Amniotic stem cell (primary cell): ENCODE measurements at regions not wholly inside any gene's neighbourhood (a gene's known extent, or its start where the extent isn't known, plus 50 kb on each side); places are given as distances from the start of the nearest gene placed in this dataset.

Experiments used
- DNase-seq: peaks from one replicate; lab custom pipeline; 2025; lab: John Stamatoyannopoulos, UW

GRCh38 chr15:46646490-46646889, 1011.7 kb downstream of the SQOR start:
- no peak for DNase-seq

GRCh38 chr15:46647046-46647445, 1012.2 kb downstream of the SQOR start:
- DNase-seq, result no peak

DNA sequence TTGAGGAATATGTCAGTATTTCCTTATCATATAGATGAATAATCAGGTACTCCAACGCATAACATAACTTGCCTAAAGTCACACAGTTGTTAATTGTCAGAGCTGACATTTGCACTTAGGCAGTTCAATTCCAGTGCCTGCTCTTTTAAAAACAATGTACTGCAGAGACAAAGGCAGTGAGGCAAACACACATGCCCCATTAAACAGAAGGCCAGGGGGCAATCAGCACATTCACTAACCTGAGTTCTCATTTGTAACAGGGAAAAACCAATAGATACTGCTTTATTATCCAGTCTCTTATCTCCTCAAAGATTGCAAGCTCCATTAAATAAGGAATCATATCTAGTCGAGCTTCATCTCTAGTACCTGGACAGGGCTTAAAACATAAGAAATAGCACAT, 1017.4 kb downstream of the SQOR start:
- DNase-seq, result no peak

DNA sequence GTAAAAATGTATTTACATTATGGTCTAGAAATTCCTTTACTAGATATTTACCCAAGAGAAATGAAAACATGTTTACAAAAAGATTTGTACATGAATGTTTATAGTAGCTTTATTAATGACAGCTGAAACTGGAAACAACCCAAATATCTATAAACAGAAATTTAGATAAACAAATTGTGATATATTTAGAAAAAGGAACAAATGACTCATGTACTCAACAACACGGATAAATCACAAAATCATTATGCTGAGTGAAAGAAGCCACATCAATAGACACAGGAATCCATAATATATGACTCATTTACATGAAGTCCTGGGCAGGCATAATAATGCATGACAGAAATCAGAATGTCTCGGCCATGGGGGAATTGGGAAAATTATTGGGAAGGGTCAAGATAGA, 1020.2 kb downstream of the SQOR start:
- DNase-seq, result no peak

DNA sequence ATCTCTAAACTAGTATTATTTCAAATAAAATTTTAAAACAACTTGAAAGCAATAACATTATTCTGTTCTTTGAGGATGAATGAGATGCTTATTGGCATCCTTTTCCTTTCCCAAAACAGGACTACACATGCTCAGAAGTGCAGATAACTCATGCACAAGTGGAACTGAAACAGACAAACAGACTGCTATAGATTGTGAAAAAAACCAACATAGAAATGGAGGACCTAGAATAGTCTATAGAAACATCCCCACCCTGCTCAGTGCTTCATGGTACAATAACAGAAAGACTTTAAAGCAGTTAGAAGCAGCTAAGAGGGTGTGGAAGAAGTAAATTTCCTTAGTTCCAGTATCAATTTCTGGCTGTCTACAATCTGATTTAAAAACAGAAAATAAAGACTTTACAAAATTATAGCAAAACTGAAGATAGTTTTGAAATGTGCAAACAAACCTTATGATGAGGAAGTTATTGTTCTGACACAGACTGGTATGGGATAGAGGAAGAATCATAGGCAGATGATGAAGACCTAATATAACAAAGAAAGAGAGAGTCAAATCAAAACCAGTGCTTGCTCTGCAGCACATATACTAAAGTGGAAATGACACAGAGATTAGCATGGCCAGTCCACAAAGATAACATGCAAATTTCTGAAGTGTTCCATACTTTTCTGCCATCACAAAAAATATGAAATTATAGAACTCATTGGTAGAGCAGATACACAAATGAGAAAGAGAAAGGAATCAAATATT, 1025.4 kb downstream of the SQOR start:
- no peak for DNase-seq

DNA sequence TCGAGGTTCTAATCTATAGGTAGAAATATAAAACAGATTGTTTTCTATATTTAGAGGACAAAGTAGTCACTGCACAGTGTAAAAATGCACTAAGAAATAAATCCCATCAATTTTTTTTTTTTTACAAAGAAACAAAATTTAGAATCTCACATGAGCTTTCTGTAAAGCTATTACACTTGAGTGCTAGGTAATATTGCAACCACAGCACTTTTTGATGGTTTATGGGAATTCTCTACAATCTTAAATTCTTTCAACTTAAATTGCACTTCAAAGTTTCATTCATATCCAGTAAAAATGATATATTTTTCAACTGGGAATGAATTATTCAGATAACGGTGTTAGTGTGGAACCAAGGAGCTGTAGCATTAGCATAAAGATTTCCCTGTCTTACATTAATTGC, 1035.4 kb downstream of the SQOR start:
- no peak for DNase-seq

DNA sequence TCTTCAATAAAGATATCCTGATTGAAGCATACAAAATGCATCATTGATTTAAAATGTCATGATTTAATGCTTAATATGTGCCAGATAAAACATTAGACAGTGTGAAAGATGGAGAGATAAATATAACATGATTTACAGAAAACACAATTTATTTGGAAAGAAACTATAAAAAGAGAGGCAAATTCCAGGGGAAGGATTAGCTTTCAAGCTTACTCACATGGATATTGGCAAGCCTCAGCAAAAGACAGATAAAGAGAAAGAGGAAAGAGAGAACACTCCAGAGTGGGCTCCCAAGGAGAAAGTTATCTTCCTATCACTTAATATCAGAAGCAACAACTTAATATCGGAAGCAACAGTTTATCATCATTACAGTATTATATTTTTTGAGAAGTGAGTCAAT, 1036.5 kb downstream of the SQOR start:
- DNase-seq, result no peak

DNA sequence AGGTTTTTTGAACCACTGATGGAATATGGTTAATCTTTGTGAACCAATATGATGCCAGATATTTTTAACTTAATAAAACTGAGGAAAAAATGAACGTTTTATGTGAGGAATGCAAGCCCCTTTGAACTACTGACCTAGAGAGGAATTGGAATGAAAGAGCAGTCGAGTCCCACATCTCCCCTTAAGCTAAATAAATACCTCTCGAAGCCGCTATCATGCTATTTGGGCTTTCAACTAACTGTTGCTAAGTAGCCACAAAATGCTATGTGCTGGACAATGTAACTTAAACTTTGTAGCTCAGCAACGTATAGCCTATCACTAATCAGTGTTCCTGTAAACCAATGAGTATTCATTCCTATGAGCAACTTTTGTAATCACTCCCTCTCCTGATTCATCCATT, 1037.2 kb downstream of the SQOR start:
- no peak for DNase-seq

GRCh38 chr15:46676233-46677206, 1040.8 kb upstream of the SEMA6D start:
- no peak for DNase-seq

DNA sequence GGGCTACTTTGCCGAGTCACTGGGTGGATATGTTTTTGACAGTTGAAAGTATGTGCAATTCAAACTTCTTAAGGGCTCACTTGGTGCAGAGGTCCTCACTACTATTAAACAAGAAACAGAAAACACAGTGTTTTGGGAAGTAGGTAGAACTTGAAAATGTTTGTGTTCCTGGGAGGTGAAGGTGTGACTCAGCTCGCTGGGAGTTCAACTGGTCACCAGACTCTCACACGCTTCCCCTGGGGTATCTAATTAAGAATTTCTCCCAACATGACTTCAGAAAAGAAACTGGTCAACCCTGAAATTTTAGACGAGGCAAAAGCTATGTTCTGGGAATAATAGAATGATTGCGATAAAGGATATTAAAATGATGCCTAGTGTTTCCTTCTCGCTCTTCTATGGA, 1039.8 kb upstream of the SEMA6D start:
- DNase-seq, result no peak

DNA sequence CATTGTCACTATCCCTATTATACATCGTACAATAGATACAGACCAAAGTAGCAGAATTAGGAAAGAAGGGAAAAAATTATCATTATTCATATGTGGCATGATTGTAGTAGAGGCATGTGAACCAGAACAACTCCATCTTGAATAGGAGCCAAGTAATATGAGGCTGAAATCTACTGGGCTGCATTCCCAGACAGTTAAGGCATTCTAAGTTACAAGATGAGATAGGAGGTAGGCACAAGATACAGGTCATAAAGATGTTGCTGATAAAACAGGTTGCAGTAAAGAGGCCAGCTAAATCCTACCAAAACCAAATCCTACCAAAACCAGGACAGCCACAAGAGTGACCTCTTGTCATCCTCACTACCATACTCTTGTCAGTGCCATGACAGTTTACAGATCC, 1035.4 kb upstream of the SEMA6D start:
- DNase-seq, result no peak

GRCh38 chr15:46682969-46683791, 1034.1 kb upstream of the SEMA6D start:
- no peak for DNase-seq

DNA sequence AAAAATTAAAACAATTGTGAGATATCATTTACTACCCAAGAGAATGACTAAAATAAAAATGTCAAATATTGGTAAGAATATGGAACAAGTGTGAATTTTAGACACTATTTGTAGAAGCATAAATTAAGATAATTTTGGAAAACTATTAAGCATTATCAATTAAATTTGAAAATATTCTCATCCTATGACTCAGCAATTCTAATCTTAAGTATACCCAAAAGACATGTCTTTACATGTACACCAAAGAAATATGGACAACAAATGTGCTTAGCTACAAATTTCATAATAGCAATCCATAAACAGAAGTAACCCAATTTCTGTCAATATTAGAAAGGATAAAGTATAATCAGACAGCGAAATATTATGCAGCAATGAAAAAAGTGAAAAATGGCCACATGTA, 1032.2 kb upstream of the SEMA6D start:
- DNase-seq, result no peak

- no peak for DNase-seq
Measured at GRCh38 chr15:46685681-46686080, 1031.6 kb upstream of the SEMA6D start.

GRCh38 chr15:46696281-46696680, 1021.0 kb upstream of the SEMA6D start:
- no peak for DNase-seq

- DNase-seq, result no peak
Measured at GRCh38 chr15:46701346-46701745, 1016.0 kb upstream of the SEMA6D start.

GRCh38 chr15:46701896-46702295, 1015.4 kb upstream of the SEMA6D start:
- DNase-seq, result no peak

- DNase-seq, result no peak
Measured at GRCh38 chr15:46703020-46703861, 1014.1 kb upstream of the SEMA6D start.

DNA sequence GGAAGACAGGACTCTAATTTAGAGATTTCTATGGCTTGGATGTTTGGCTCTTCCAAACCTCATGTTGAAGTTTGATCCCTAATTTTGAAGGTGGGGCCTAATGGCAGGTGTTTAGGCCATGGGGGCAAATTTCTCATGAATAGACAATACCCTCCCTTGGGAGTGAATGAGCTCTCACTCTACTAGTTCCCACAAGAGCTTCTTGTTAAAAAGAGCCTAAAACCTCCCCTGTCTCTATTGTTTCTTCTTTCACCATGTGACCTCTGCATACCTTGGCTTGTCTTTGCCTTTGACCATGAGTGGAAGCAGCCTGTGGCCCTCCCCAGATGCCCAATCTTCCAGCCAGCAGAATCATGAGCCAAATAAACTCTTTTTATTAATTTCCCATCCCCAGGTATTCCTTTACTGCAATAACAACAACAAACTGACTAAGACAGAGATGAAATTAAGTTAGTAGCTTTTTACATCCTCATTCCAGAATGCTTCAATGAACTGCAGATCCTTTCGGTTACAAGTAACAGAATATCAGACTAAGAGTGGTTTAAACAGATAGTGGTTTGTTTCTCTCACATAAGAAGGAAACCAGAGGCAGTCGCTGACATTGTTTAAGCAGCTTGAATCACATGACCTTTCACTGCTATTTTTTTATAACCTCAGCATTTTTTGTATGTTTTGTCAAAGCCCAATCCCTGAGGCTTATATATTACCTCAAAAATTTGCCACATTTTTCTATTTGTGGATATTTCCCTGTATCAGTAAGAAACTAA, 1013.3 kb upstream of the SEMA6D start:
- no peak for DNase-seq

DNA sequence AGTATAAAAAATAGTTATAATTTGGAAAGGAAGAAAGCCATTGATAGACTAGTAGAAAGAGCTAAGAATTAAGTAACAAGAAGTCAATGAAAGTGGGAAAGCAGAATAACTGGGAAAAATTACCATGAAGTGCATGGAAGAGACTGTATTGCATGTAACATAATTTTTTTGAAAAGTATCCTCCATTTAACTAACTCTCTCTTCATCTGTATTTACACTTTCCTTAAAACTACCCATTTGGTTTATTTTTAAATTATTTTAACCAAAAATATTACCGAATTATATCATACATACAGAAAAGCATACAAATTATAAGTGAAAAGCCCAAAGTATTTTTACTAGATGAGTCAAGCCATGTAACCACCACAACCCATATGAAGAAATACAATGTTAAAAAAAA, 1009.9 kb upstream of the SEMA6D start:
- no peak for DNase-seq

DNA sequence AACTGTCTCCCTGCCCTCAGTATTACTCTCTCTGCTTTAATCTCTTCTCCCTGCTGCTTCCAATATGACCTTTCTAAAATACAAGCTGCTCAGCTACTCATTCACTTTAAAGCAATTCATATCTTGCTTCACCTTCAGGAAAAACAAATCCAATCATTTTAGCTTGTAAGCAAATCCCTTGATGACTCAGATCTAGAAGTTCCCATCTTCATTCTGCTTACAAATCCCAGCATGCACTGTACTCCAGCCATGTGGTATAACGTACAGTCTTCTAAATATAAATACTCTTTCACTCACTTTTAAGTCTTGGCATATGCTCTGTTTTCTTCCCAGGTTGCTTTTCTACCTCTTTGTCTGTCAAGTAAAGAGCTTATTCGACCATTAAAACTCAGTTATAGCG, 1009.1 kb upstream of the SEMA6D start:
- DNase-seq, result no peak
